ENCODE measurements at regions not wholly inside any gene's neighbourhood (a gene's known extent, or its start where the extent isn't known, plus 50 kb on each side); places are given as distances from the start of the nearest gene placed in this dataset.

DNA sequence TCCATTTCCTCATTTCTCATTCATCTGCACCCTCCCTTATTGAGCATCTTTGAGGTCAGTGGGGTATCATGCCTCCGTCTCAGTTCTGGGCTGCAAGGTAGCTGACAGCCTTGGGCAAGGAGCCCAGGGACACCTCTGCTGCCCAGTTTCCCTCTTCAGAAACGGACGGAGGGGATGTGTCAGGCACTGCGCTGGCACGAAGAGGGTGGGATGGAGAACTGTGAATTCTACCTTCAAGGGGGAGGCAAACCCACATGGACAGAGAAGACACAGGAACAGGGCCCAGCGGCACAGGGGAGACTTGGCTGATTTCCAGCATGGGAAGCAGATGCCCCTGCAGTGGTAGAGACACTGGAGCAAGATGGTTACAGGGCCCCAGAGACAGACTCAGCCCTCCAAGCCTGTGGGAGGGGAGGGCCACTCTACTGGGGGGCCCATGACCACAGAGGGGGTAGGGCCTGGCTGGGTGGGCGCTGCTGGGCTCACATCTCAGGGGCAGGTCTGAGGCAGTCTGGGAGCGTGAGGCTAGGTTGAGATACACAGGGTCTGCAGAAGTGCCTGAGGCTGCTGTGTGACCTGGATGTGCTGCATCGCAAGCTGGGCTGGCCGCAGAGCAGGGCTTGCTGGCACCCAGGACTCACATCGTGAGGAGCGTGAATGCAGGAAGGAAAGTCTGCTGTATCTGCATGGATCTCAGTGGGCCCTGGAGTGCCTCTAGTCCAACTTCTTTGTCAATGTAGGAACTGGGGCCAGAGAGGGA lies 92.3 kb downstream of the HS1BP3 start:
- TF ChIP-seq, protein P1, sequence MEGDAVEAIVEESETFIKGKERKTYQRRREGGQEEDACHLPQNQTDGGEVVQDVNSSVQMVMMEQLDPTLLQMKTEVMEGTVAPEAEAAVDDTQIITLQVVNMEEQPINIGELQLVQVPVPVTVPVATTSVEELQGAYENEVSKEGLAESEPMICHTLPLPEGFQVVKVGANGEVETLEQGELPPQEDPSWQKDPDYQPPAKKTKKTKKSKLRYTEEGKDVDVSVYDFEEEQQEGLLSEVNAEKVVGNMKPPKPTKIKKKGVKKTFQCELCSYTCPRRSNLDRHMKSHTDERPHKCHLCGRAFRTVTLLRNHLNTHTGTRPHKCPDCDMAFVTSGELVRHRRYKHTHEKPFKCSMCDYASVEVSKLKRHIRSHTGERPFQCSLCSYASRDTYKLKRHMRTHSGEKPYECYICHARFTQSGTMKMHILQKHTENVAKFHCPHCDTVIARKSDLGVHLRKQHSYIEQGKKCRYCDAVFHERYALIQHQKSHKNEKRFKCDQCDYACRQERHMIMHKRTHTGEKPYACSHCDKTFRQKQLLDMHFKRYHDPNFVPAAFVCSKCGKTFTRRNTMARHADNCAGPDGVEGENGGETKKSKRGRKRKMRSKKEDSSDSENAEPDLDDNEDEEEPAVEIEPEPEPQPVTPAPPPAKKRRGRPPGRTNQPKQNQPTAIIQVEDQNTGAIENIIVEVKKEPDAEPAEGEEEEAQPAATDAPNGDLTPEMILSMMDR (IDR thresholded peaks at IDR 0.05) = no peak
- TF ChIP-seq POLR2A (IDR thresholded peaks at IDR 0.05; ENCODE audit: low read depth) (no peak), EP300 (IDR thresholded peaks at IDR 0.05) (no peak)
